ENCODE measurements at regions not wholly inside any gene's neighbourhood (a gene's known extent, or its start where the extent isn't known, plus 50 kb on each side); places are given as distances from the start of the nearest gene placed in this dataset.
A peak's percentile ranks its signal among the peaks of the same experiment; 100 is the strongest.
"Not testable (repeated sequence)": the region's sequence is repeated elsewhere in the genome, so short reads cannot be mapped to it uniquely, and the experiment has no call there.

- FAIRE-seq = no peak
- TF ChIP-seq CTCF (IDR thresholded peaks at IDR 0.05; ENCODE audit: borderline replicate concordance, extremely low read depth, insufficient read depth) = no peak
- H3K4me3 ChIP-seq (ENCODE audit: low read length in 3 of 3) = no peak overlapping the region
- H3K4me1 ChIP-seq (ENCODE audit: control insufficient read depth in 2 of 3, insufficient read depth in 2 of 3, low read depth in 1 of 3, low read length in 3 of 3) = no peaks in the 10 kb centered on the region
- no peaks in the 10 kb centered on the region for H3K36me3 ChIP-seq (ENCODE audit: control insufficient read depth in 2 of 3, insufficient read depth in 3 of 3, low read length in 3 of 3)
- no peak for DNase-seq
- no peaks in the 10 kb centered on the region for H3K9me3 ChIP-seq (ENCODE audit: control insufficient read depth in 2 of 3, insufficient read depth in 1 of 3, low read length in 3 of 3)
- H3K27ac ChIP-seq (ENCODE audit: low read depth in 2 of 2, low read length in 2 of 2) = no peak overlapping the region
- H3K27me3 ChIP-seq (ENCODE audit: control insufficient read depth, insufficient read depth, low read length) = no peaks in the 10 kb centered on the region
- H3K9ac ChIP-seq (ENCODE audit: low read length in 3 of 3) = no peak overlapping the region
- intact Hi-C loops (cut with DNase I) = no loop called here
Measured at GRCh38 chr6:150503041-150503440, 96.6 kb upstream of the PLEKHG1 start.

- no peak for TF ChIP-seq CTCF (IDR thresholded peaks at IDR 0.05; ENCODE audit: borderline replicate concordance, extremely low read depth, insufficient read depth)
- H3K9ac ChIP-seq (ENCODE audit: low read length in 3 of 3) = no peak overlapping the region
- H3K27me3 ChIP-seq (ENCODE audit: control insufficient read depth, insufficient read depth, low read length) = no peaks in the 10 kb centered on the region
- no peak for FAIRE-seq
- no peak overlapping the region for H3K4me3 ChIP-seq (ENCODE audit: low read length in 3 of 3)
- no peak for DNase-seq
- no peak overlapping the region for H3K27ac ChIP-seq (ENCODE audit: low read depth in 2 of 2, low read length in 2 of 2)
- no peaks in the 10 kb centered on the region for H3K36me3 ChIP-seq (ENCODE audit: control insufficient read depth in 2 of 3, insufficient read depth in 3 of 3, low read length in 3 of 3)
- no peaks in the 10 kb centered on the region for H3K4me1 ChIP-seq (ENCODE audit: control insufficient read depth in 2 of 3, insufficient read depth in 2 of 3, low read depth in 1 of 3, low read length in 3 of 3)
- H3K9me3 ChIP-seq (ENCODE audit: control insufficient read depth in 2 of 3, insufficient read depth in 1 of 3, low read length in 3 of 3) = no peaks in the 10 kb centered on the region
- intact Hi-C loops (cut with DNase I) = no loop called here
Measured at GRCh38 chr6:150503586-150504339, 95.9 kb upstream of the PLEKHG1 start.

GRCh38 chr6:150507361-150507760 lies 92.3 kb upstream of the PLEKHG1 start:
- H3K9ac ChIP-seq (ENCODE audit: low read length in 3 of 3); H3K36me3 ChIP-seq (ENCODE audit: control insufficient read depth in 2 of 3, insufficient read depth in 3 of 3, low read length in 3 of 3); H3K27me3 ChIP-seq (ENCODE audit: control insufficient read depth, insufficient read depth, low read length); H3K4me1 ChIP-seq (ENCODE audit: control insufficient read depth in 2 of 3, insufficient read depth in 2 of 3, low read depth in 1 of 3, low read length in 3 of 3); FAIRE-seq; DNase-seq; intact Hi-C loops (cut with DNase I); H3K9me3 ChIP-seq (ENCODE audit: control insufficient read depth in 2 of 3, insufficient read depth in 1 of 3, low read length in 3 of 3); H3K27ac ChIP-seq (ENCODE audit: low read depth in 2 of 2, low read length in 2 of 2); H3K4me3 ChIP-seq (ENCODE audit: low read length in 3 of 3): not testable (repeated sequence)

DNA sequence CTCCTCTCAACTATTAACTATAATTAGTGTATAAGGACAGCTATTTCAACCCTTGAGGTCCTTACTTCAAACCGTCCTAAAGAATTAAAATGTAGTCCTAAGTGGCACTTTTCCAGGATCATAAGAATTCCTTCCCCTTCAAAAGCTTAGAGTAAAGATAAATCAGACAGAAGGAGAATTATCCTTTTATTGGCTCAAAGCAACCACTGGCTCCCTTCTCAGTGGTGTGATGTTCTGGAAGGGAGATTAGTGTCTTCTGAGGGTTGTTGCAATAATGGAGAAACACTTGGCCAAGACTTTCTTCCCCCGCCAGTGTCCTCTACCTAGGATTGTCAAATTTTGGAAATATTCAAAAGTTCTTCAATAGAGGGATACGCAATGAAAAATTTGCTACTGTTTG lies 89.1 kb upstream of the PLEKHG1 start:
- Histone ChIP-seq H3K27ac (ENCODE audit: low read depth in 2 of 2, low read length in 2 of 2) (no peak overlapping the region), H3K27me3 (ENCODE audit: control insufficient read depth, insufficient read depth, low read length) (no peaks in the 10 kb centered on the region), H3K4me3 (ENCODE audit: low read length in 3 of 3) (no peak overlapping the region), H3K9ac (ENCODE audit: low read length in 3 of 3) (no peak overlapping the region), H3K4me1 (ENCODE audit: control insufficient read depth in 2 of 3, insufficient read depth in 2 of 3, low read depth in 1 of 3, low read length in 3 of 3) (peaks cover 0 to 6% (median 0%) of the 10 kb centered on the region in 3 donors), H3K36me3 (ENCODE audit: control insufficient read depth in 2 of 3, insufficient read depth in 3 of 3, low read length in 3 of 3) (no peaks in the 10 kb centered on the region), H3K9me3 (ENCODE audit: control insufficient read depth in 2 of 3, insufficient read depth in 1 of 3, low read length in 3 of 3) (no peaks in the 10 kb centered on the region)
- FAIRE-seq (no peak), DNase-seq (peak in 1 of 5 donors; percentile 12)
- intact Hi-C loops (cut with DNase I) = no loop called here
- no peak for TF ChIP-seq CTCF (IDR thresholded peaks at IDR 0.05; ENCODE audit: borderline replicate concordance, extremely low read depth, insufficient read depth)
